ENCODE measurements at regions not wholly inside any gene's neighbourhood (a gene's known extent, or its start where the extent isn't known, plus 50 kb on each side); places are given as distances from the start of the nearest gene placed in this dataset.

DNA sequence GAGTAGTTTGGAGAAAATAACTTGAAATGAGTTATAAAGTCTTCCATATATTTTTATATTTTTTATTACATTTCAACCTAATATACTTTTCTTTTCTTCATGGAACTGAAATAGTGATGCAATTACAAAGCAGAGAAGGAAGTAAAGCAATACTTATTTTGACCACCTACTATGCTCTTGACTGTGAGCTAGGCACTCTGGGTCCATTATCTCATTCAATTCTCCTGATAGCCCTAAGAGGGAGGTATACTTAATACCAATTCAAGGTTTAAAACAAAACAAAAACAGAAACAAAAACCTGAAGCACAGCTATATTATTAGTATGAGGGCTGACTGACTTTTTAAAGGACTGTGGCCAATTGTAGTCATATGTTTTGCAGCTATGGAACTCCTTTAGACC lies 193.5 kb downstream of the MAD2L1 start:
- TF ChIP-seq, protein P1, sequence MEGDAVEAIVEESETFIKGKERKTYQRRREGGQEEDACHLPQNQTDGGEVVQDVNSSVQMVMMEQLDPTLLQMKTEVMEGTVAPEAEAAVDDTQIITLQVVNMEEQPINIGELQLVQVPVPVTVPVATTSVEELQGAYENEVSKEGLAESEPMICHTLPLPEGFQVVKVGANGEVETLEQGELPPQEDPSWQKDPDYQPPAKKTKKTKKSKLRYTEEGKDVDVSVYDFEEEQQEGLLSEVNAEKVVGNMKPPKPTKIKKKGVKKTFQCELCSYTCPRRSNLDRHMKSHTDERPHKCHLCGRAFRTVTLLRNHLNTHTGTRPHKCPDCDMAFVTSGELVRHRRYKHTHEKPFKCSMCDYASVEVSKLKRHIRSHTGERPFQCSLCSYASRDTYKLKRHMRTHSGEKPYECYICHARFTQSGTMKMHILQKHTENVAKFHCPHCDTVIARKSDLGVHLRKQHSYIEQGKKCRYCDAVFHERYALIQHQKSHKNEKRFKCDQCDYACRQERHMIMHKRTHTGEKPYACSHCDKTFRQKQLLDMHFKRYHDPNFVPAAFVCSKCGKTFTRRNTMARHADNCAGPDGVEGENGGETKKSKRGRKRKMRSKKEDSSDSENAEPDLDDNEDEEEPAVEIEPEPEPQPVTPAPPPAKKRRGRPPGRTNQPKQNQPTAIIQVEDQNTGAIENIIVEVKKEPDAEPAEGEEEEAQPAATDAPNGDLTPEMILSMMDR (IDR thresholded peaks at IDR 0.05; ENCODE audit: low read depth, low read length): no peak
- H3K4me3 ChIP-seq (ENCODE audit: low read depth, low read length): no peak overlapping the region

DNA sequence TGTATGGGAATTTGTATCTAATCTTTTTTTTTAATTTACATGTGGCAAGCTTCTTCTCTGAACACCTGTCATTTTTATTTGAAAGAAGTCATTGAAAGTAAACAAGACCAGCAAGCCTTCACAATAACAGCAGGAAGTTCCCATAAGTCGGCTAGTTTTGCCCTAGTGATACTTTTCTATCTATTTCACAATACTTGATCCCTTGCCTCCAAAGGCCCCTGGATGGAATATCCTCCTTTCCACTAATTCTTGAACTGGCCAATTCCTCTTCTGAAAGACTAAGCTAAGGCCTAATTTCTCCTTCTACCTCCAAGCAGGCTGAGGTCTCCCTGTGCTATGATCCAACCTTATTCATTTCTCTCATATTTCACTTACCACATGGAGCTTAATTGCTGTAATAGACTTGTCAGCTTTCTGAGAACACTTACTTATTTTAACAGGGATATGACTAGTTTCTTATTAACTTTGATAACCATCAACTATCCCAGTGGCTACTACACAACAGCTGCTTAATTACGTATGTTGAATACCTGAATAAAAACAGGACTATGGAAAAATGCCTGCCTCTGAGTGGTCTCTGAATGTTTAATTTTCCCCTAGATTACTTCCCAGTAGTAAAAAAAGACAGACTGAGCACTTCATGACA lies 194.2 kb downstream of the MAD2L1 start:
- TF ChIP-seq, protein P1 (IDR thresholded peaks at IDR 0.05; ENCODE audit: low read depth, low read length): no peak

DNA sequence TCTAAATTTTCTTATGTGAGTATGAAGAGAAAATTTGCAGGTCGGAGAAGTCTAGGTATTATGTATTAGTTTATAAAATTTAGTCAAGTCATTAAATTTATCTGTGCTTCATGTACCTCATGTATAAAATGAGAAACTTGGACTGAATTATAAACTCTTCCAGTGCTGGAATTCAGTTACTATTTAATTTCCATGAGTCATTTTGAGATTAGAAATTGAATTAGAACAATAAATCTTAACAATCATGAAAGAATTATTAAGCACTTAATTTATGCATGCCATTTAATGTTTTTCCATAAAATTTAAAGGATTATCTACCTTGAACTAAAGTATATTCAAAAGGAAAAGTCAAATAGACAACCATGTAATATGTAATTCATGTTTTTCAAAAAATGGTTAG lies 195.8 kb downstream of the MAD2L1 start:
- no peak overlapping the region for H3K4me3 ChIP-seq (ENCODE audit: low read depth, low read length)
- TF ChIP-seq, protein P1 (IDR thresholded peaks at IDR 0.05; ENCODE audit: low read depth, low read length): no peak

More for the DNA sequence above, 194.2 kb downstream of the MAD2L1 start:
- H3K4me3 ChIP-seq (ENCODE audit: low read depth, low read length): no peak overlapping the region

DNA sequence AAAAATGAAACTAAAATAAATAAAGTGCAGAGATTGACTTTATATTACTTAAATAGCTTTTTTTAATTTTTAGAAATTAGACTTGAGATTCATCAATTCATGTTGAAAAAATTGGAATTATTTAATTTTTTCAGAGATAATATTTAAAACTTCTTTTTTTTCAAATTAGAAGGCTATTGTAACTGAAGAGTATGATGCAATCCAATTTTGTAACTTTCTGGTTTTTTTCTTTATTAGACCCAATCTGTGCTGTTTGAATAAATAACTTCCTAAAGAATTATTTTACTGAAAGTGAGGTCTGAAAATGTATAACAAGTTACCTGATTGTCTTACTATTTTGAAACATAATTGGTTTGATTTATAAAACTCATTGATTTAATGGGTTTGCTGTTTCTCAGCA lies 200.9 kb downstream of the MAD2L1 start:
- TF ChIP-seq, protein P1 (IDR thresholded peaks at IDR 0.05; ENCODE audit: low read depth, low read length): no peak
- no peak overlapping the region for H3K4me3 ChIP-seq (ENCODE audit: low read depth, low read length)

DNA sequence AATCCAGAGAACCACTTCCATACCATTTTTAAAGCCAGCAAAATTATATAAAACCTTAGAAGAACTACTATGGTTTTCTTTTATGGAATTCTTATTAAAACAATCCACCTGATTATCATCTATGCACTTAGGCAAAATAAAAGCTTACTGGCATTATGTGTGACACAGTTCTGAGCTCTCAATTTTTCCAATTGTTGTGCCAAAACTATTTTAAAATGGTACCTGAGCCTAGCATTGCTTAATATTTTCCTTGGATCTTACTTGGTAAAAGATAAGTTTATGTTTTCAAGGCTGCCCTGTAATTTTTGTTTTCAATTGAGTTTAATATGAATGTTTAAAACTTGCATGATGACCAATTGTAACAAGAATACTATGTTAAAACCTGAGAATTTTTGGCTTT lies 201.3 kb downstream of the MAD2L1 start:
- TF ChIP-seq, protein P1 (IDR thresholded peaks at IDR 0.05; ENCODE audit: low read depth, low read length): no peak
- H3K4me3 ChIP-seq (ENCODE audit: low read depth, low read length): no peak overlapping the region

DNA sequence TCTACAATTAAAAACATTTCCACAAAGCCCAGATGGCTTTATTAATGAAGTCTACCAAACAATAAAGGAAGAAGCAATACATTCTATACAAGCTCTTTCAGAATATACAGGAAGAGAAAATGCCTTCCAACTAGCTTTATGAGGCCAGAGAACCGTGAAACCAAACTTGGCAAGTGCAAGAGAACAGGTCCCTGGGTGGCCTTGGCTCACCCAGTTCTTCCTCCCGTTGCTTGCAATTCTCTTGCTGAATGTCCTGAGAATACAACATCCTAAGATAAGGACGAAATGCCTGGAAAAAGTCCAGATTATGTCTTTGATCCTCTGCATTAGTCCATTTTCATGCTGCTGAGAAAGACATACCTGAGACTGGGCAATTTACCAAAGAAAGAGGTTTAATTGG lies 204.9 kb downstream of the MAD2L1 start:
- TF ChIP-seq, protein P1 (IDR thresholded peaks at IDR 0.05; ENCODE audit: low read depth, low read length): no peak
- H3K4me3 ChIP-seq (ENCODE audit: low read depth, low read length): no peak overlapping the region

DNA sequence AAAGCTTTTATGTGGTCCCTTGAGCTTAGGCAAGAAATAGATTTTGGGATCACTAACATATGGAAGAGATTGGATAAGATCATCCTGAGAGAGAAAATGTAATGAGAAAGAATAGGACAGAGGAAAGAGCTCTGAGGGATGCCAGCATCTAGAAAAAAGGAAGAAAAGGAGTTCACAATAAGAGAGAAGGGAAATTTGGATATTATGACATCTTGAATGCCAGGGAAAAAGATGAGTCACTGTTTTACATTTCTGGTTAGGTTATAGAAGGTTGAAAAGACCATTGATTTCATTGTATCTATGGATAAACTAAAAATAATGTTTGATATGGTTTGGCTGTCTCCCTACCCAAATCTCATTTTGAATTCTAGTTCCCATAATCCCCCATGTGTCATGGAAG lies 208.5 kb downstream of the MAD2L1 start:
- TF ChIP-seq, protein P1 (IDR thresholded peaks at IDR 0.05; ENCODE audit: low read depth, low read length): no peak
- no peak overlapping the region for H3K4me3 ChIP-seq (ENCODE audit: low read depth, low read length)

Measured in WI38 (cell line).